ENCODE measurements at regions not wholly inside any gene's neighbourhood (a gene's known extent, or its start where the extent isn't known, plus 50 kb on each side); places are given as distances from the start of the nearest gene placed in this dataset.

GRCh38 chr4:120509222-120509621, 413.3 kb downstream of the PRDM5 start:
- peaks cover 0 to 1% (median 0%) of the 10 kb centered on the region in 3 donors for H3K27me3 Mint-ChIP-seq (ENCODE audit: low read depth in 3 of 3)
- Histone ChIP-seq H4K20me1 (ENCODE audit: insufficient read depth, low read length) (no peaks in the 10 kb centered on the region), H3K36me3 (replicated peaks in 1 of 2; ENCODE audit: control insufficient read depth in 1 of 2, insufficient read depth in 2 of 2, low read length in 2 of 2) (no peaks in the 10 kb centered on the region), H3K9ac (ENCODE audit: insufficient read depth, low read length, poor library complexity, severe bottlenecking) (no peak overlapping the region), H3K27ac (ENCODE audit: low read depth in 1 of 2, low read length in 2 of 2) (no peak overlapping the region), H2AFZ (ENCODE audit: insufficient read depth, low read depth, low read length, poor library complexity, severe bottlenecking) (no peak overlapping the region), H3K9me3 (replicated peaks in 1 of 2; ENCODE audit: control insufficient read depth in 1 of 2, insufficient read depth in 1 of 2, low read length in 2 of 2) (peaks cover 0 to 11% of the 10 kb centered on the region in 2 donors), H3K27me3 (ENCODE audit: control insufficient read depth in 2 of 2, insufficient read depth in 2 of 2, low read length in 2 of 2) (no peaks in the 10 kb centered on the region), H3K4me2 (replicated peaks; ENCODE audit: extremely low read depth, low read length, poor library complexity, severe bottlenecking) (no peak overlapping the region), H3K79me2 (ENCODE audit: insufficient read depth, low read length) (no peaks in the 10 kb centered on the region), H3K4me3 (replicated peaks in 1 of 3; ENCODE audit: low read depth in 2 of 3, low read length in 3 of 3) (no peak overlapping the region), H3K4me1 (ENCODE audit: control insufficient read depth in 1 of 2, insufficient read depth in 2 of 2, low read length in 2 of 2) (no peaks in the 10 kb centered on the region)
- no peak overlapping the region for H3K4me3 Mint-ChIP-seq
- 17% methylated on average over 1 of the region's 4 CpGs for WGBS (ENCODE audit: insufficient coverage)
- H3K4me1 Mint-ChIP-seq, result no peaks in the 10 kb centered on the region
- no peak overlapping the region for H3K27ac Mint-ChIP-seq
- no peaks in the 10 kb centered on the region for H3K36me3 Mint-ChIP-seq
- no peak for DNase-seq
- TF ChIP-seq, protein P1, sequence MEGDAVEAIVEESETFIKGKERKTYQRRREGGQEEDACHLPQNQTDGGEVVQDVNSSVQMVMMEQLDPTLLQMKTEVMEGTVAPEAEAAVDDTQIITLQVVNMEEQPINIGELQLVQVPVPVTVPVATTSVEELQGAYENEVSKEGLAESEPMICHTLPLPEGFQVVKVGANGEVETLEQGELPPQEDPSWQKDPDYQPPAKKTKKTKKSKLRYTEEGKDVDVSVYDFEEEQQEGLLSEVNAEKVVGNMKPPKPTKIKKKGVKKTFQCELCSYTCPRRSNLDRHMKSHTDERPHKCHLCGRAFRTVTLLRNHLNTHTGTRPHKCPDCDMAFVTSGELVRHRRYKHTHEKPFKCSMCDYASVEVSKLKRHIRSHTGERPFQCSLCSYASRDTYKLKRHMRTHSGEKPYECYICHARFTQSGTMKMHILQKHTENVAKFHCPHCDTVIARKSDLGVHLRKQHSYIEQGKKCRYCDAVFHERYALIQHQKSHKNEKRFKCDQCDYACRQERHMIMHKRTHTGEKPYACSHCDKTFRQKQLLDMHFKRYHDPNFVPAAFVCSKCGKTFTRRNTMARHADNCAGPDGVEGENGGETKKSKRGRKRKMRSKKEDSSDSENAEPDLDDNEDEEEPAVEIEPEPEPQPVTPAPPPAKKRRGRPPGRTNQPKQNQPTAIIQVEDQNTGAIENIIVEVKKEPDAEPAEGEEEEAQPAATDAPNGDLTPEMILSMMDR (IDR thresholded peaks at IDR 0.05), result no peak
- intact Hi-C loops (cut with micrococcal nuclease), result no loop called here
- peaks cover 3 to 11% (median 9%) of the 10 kb centered on the region in 7 donors for H3K9me3 Mint-ChIP-seq

- Mint-ChIP-seq H3K27me3 (ENCODE audit: low read depth in 3 of 3) (peaks cover 0 to 1% (median 0%) of the 10 kb centered on the region in 3 donors), H3K27ac (no peak overlapping the region), H3K4me1 (no peaks in the 10 kb centered on the region), H3K9me3 (peaks cover 3 to 11% (median 9%) of the 10 kb centered on the region in 7 donors), H3K4me3 (no peak overlapping the region), H3K36me3 (no peaks in the 10 kb centered on the region)
- Histone ChIP-seq H3K27ac (ENCODE audit: low read depth in 1 of 2, low read length in 2 of 2) (no peak overlapping the region), H3K9ac (ENCODE audit: insufficient read depth, low read length, poor library complexity, severe bottlenecking) (no peak overlapping the region), H3K36me3 (replicated peaks in 1 of 2; ENCODE audit: control insufficient read depth in 1 of 2, insufficient read depth in 2 of 2, low read length in 2 of 2) (no peaks in the 10 kb centered on the region), H3K4me3 (replicated peaks in 1 of 3; ENCODE audit: low read depth in 2 of 3, low read length in 3 of 3) (no peak overlapping the region), H3K79me2 (ENCODE audit: insufficient read depth, low read length) (no peaks in the 10 kb centered on the region), H2AFZ (ENCODE audit: insufficient read depth, low read depth, low read length, poor library complexity, severe bottlenecking) (no peak overlapping the region), H3K27me3 (ENCODE audit: control insufficient read depth in 2 of 2, insufficient read depth in 2 of 2, low read length in 2 of 2) (no peaks in the 10 kb centered on the region), H4K20me1 (ENCODE audit: insufficient read depth, low read length) (no peaks in the 10 kb centered on the region), H3K4me1 (ENCODE audit: control insufficient read depth in 1 of 2, insufficient read depth in 2 of 2, low read length in 2 of 2) (no peaks in the 10 kb centered on the region), H3K4me2 (replicated peaks; ENCODE audit: extremely low read depth, low read length, poor library complexity, severe bottlenecking) (no peak overlapping the region), H3K9me3 (replicated peaks in 1 of 2; ENCODE audit: control insufficient read depth in 1 of 2, insufficient read depth in 1 of 2, low read length in 2 of 2) (peaks cover 0 to 11% of the 10 kb centered on the region in 2 donors)
- TF ChIP-seq, protein P1 (IDR thresholded peaks at IDR 0.05), result no peak
- WGBS (ENCODE audit: insufficient coverage), result no CpG with 5 or more reads among the region's 1 CpG
- intact Hi-C loops (cut with micrococcal nuclease), result no loop called here
- DNase-seq, result no peak
Observed at GRCh38 chr4:120508036-120508435, 414.5 kb downstream of the PRDM5 start.
